Mesothelial cell of epicardium (in vitro differentiated cells): ENCODE measurements at regions not wholly inside any gene's neighbourhood (a gene's known extent, or its start where the extent isn't known, plus 50 kb on each side); places are given as distances from the start of the nearest gene placed in this dataset.
"Not testable (repeated sequence)": the region's sequence is repeated elsewhere in the genome, so short reads cannot be mapped to it uniquely, and the experiment has no call there.

Source experiments
- DNase-seq, 2 experiments: peaks; one replicate each; pipeline ENCODE4 v3.0.0; 2021; ENCODE audit warnings: low spot score in 2 of 2; ENCODE audit not compliant: unreplicated experiment in 2 of 2
- H3K27ac Mint-ChIP-seq: 2 replicates; pipeline ENCODE4 v1.8.0; 2021; ENCODE audit warnings: mixed read lengths
- H3K27me3 Mint-ChIP-seq: 2 replicates; pipeline ENCODE4 v1.8.0; 2021; ENCODE audit warnings: low read depth, mixed read lengths
- H3K36me3 Mint-ChIP-seq: 2 replicates; pipeline ENCODE4 v1.8.0; 2021; ENCODE audit warnings: mixed read lengths
- H3K4me1 Mint-ChIP-seq: 2 replicates; pipeline ENCODE4 v1.8.0; 2021; ENCODE audit warnings: mixed read lengths
- H3K4me3 Mint-ChIP-seq: 2 replicates; pipeline ENCODE4 v1.8.0; 2021; ENCODE audit warnings: mild to moderate bottlenecking, moderate library complexity, mixed read lengths
- H3K9me3 Mint-ChIP-seq: 2 replicates; pipeline ENCODE4 v1.8.0; 2021; ENCODE audit warnings: mixed read lengths
- CTCF ChIP-seq: fragments of 200-600 bp; sonication (generic); IDR thresholded peaks from one replicate; pipeline ENCODE4 v1.5.0; 2021; ENCODE audit warnings: antibody characterized with exemption; ENCODE audit not compliant: unreplicated experiment

GRCh38 chr20:12835999-12836398 is 172.8 kb upstream of the SPTLC3 start:
- DNase-seq = no peak

GRCh38 chr20:12837646-12838045 is 171.1 kb upstream of the SPTLC3 start:
- DNase-seq = no peak
- Mint-ChIP-seq H3K27me3 (peaks cover 17% of the 10 kb centered on the region), H3K4me3 (no peak overlapping the region), H3K36me3 (no peaks in the 10 kb centered on the region), H3K9me3 (no peaks in the 10 kb centered on the region), H3K4me1 (peaks cover 26% of the 10 kb centered on the region), H3K27ac (no peak overlapping the region)
- TF ChIP-seq CTCF = no peak

More at GRCh38 chr20:12835999-12836398, 172.8 kb upstream of the SPTLC3 start:
- H3K27ac Mint-ChIP-seq = no peak overlapping the region
- peaks cover 18% of the 10 kb centered on the region for H3K27me3 Mint-ChIP-seq
- TF ChIP-seq CTCF = no peak
- H3K4me3 Mint-ChIP-seq = no peak overlapping the region
- H3K9me3 Mint-ChIP-seq = no peaks in the 10 kb centered on the region
- peaks cover 26% of the 10 kb centered on the region for H3K4me1 Mint-ChIP-seq
- H3K36me3 Mint-ChIP-seq = no peaks in the 10 kb centered on the region

GRCh38 chr20:12838261-12838866 is 170.4 kb upstream of the SPTLC3 start:
- DNase-seq = no peak
- H3K27me3 Mint-ChIP-seq = peaks cover 20% of the 10 kb centered on the region
- no peaks in the 10 kb centered on the region for H3K9me3 Mint-ChIP-seq
- peaks cover 26% of the 10 kb centered on the region for H3K4me1 Mint-ChIP-seq
- no peaks in the 10 kb centered on the region for H3K36me3 Mint-ChIP-seq
- no peak overlapping the region for H3K4me3 Mint-ChIP-seq
- no peak overlapping the region for H3K27ac Mint-ChIP-seq
- TF ChIP-seq CTCF = peak; percentile 54

- H3K4me3 Mint-ChIP-seq = no peak overlapping the region
- no peak overlapping the region for H3K27ac Mint-ChIP-seq
- no peak for TF ChIP-seq CTCF
- H3K9me3 Mint-ChIP-seq = peaks cover 3% of the 10 kb centered on the region
- peaks cover 29% of the 10 kb centered on the region for H3K27me3 Mint-ChIP-seq
- H3K36me3 Mint-ChIP-seq = no peaks in the 10 kb centered on the region
- no peaks in the 10 kb centered on the region for H3K4me1 Mint-ChIP-seq
- no peak for DNase-seq
Measured at GRCh38 chr20:12847872-12848271, 160.9 kb upstream of the SPTLC3 start.

GRCh38 chr20:12849225-12849910 is 159.4 kb upstream of the SPTLC3 start:
- H3K36me3 Mint-ChIP-seq = no peaks in the 10 kb centered on the region
- no peak for DNase-seq
- H3K27me3 Mint-ChIP-seq = peaks cover 28% of the 10 kb centered on the region
- no peaks in the 10 kb centered on the region for H3K4me1 Mint-ChIP-seq
- no peak overlapping the region for H3K4me3 Mint-ChIP-seq
- TF ChIP-seq CTCF = no peak
- H3K27ac Mint-ChIP-seq = no peak overlapping the region
- peaks cover 3% of the 10 kb centered on the region for H3K9me3 Mint-ChIP-seq

GRCh38 chr20:12857643-12858042 is 151.1 kb upstream of the SPTLC3 start:
- H3K27ac Mint-ChIP-seq, H3K4me1 Mint-ChIP-seq, H3K27me3 Mint-ChIP-seq, H3K36me3 Mint-ChIP-seq, DNase-seq, H3K4me3 Mint-ChIP-seq: not testable (repeated sequence)
- peaks cover 20% of the 10 kb centered on the region for H3K9me3 Mint-ChIP-seq
